Cardiac muscle cell (in vitro differentiated cells and primary cell): ENCODE measurements at regions not wholly inside any gene's neighbourhood (a gene's known extent, or its start where the extent isn't known, plus 50 kb on each side); places are given as distances from the start of the nearest gene placed in this dataset.

Experiments used
- DNase-seq, 2 donors: peaks; one replicate each; pipeline versions ENCODE4 v3.0.0 to v3.0.0-alpha.2; 2010 to 2017; ENCODE audit warnings: low read depth in 1 of 2, low spot score in 1 of 2
- H3K27ac ChIP-seq: fragments of 200-600 bp; sonication (generic); 2 replicates; pipeline ENCODE4 v1.5.1; 2016
- H3K27me3 ChIP-seq: fragments of 200-600 bp; sonication (generic); 2 replicates; pipeline ENCODE4 v1.6.0; 2016; ENCODE audit warnings: control low read depth
- H3K36me3 ChIP-seq: fragments of 200-600 bp; sonication (generic); 2 replicates; pipeline ENCODE4 v1.5.1; 2016; ENCODE audit warnings: control low read depth
- H3K4me1 ChIP-seq: fragments of 200-600 bp; sonication (generic); 2 replicates; pipeline ENCODE4 v1.8.1; 2017; ENCODE audit warnings: low read depth, mild to moderate bottlenecking, mixed run types
- H3K4me3 ChIP-seq: fragments of 200-600 bp; sonication (generic); 2 replicates; pipeline ENCODE4 v1.5.1; 2016; ENCODE audit warnings: mild to moderate bottlenecking
- H3K9me3 ChIP-seq: fragments of 200-600 bp; sonication (generic); 2 replicates; pipeline ENCODE4 v1.5.1; 2017; ENCODE audit warnings: low read depth, mild to moderate bottlenecking, control low read depth
- CTCF ChIP-seq: IDR thresholded peaks from 2 replicates; pipeline ENCODE4 v1.5.1; 2012; ENCODE audit warnings: low read depth, mild to moderate bottlenecking, low read length

DNA sequence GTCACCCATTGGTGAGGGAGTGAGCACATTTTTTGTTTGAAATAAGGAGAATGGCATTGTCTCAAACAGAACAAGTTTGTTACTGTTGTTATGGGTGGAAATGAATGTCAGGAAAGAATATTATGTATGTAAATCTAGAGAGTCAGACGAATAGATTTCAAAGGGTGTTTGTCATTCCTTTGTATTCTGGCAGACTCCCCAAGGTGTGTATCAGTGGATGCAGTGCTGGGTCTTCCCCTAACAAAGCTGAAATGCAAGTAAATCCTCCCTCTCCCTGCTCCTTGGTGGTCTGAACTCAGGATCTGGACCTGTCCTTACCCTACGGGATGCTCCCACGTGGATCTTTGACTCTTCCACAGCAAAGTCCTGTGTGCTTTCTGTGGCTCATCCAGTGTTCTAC lies 139.5 kb upstream of the ZNF516 start:
- TF ChIP-seq CTCF: no peak
- Histone ChIP-seq H3K9me3 (no peaks in the 10 kb centered on the region), H3K36me3 (no peaks in the 10 kb centered on the region), H3K27me3 (no peaks in the 10 kb centered on the region), H3K4me3 (no peak overlapping the region), H3K27ac (no peak overlapping the region), H3K4me1 (no peaks in the 10 kb centered on the region)
- no peak for DNase-seq

GRCh38 chr18:76633588-76634269 lies 138.7 kb upstream of the ZNF516 start:
- Histone ChIP-seq H3K4me1 (no peaks in the 10 kb centered on the region), H3K27me3 (no peaks in the 10 kb centered on the region), H3K9me3 (no peaks in the 10 kb centered on the region), H3K27ac (no peak overlapping the region), H3K36me3 (no peaks in the 10 kb centered on the region), H3K4me3 (no peak overlapping the region)
- DNase-seq: no peak
- no peak for TF ChIP-seq CTCF

GRCh38 chr18:76627444-76627843 lies 132.4 kb upstream of the ZNF516 start:
- Histone ChIP-seq H3K4me3 (no peak overlapping the region), H3K27me3 (no peaks in the 10 kb centered on the region), H3K36me3 (no peaks in the 10 kb centered on the region), H3K27ac (no peak overlapping the region), H3K9me3 (no peaks in the 10 kb centered on the region), H3K4me1 (no peaks in the 10 kb centered on the region)
- no peak for TF ChIP-seq CTCF
- no peak for DNase-seq

DNA sequence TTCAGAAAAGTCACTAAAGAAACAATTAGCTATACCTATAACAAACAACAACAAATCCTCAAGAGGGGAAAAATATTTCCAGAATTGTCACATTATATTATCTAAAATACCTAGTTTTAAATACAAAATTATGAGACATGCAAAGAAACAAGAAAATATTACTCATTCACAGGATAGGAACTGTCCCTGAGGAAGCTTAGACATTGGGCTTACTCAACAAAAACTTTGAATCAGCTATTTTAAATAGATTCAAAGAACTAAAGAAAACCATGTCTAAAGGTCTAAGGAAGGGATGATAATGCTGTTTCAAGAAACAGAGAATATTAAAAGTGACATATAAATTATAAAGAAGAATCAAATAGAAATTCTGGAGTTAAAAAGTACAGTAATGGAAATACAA lies 131.9 kb upstream of the ZNF516 start:
- Histone ChIP-seq H3K27me3 (no peaks in the 10 kb centered on the region), H3K4me3 (no peak overlapping the region), H3K4me1 (no peaks in the 10 kb centered on the region), H3K9me3 (no peaks in the 10 kb centered on the region), H3K36me3 (no peaks in the 10 kb centered on the region), H3K27ac (no peak overlapping the region)
- no peak for DNase-seq
- TF ChIP-seq CTCF: no peak

DNA sequence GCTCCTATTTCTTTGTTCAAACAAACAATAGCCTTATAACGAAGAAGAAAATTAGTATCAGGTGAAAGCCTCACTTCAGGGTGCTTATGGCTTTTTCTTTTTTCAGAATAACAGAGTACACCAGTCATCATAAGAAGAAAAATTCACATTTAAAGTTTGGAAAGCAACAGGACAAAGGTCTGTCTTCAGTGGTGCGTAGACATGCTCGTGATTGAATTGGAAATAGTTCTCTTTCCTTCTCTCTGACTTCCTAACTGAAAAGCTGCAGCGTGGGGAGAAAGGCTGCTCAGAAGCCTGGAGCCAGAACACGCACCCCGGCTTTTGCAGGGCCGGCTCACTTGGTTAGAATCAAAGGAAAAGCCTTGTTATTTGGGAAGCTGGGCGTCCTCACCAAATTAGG lies 127.6 kb upstream of the ZNF516 start:
- Histone ChIP-seq H3K27me3 (no peaks in the 10 kb centered on the region), H3K9me3 (no peaks in the 10 kb centered on the region), H3K36me3 (no peaks in the 10 kb centered on the region), H3K27ac (no peak overlapping the region), H3K4me1 (peaks cover 30% of the 10 kb centered on the region), H3K4me3 (no peak overlapping the region)
- no peak for TF ChIP-seq CTCF
- DNase-seq: no peak
